Kidney (tissue), 13 donors: ENCODE measurements at regions not wholly inside any gene's neighbourhood (a gene's known extent, or its start where the extent isn't known, plus 50 kb on each side); places are given as distances from the start of the nearest gene placed in this dataset.
"Not testable (repeated sequence)": the region's sequence is repeated elsewhere in the genome, so short reads cannot be mapped to it uniquely, and the experiment has no call there.

Source experiments
- DNase-seq, 5 donors: peaks; one replicate each; pipeline ENCODE4 v3.0.0-alpha.2; 2013 to 2020
- FAIRE-seq: peaks from 2 replicates; lab custom pipeline; 2012; peaks lifted over from hg19 to GRCh38; lab: Jason Lieb, UNC
- H3K27ac ChIP-seq, 2 donors: one replicate each; pipeline ENCODE4 v1.7.0; 2013; ENCODE audit warnings: low read depth in 2 of 2, low read length in 2 of 2, inconsistent platforms in 1 of 2
- H3K27me3 ChIP-seq: one replicate; pipeline ENCODE4 v1.7.1; 2013; ENCODE audit warnings: low read length, inconsistent platforms; ENCODE audit not compliant: control insufficient read depth, insufficient read depth
- H3K36me3 ChIP-seq, 3 donors: one replicate each; pipeline versions ENCODE4 v1.7.0 to v1.7.1; 2013; ENCODE audit warnings: low read length in 3 of 3, control low read depth in 1 of 3, inconsistent platforms in 1 of 3; ENCODE audit not compliant: insufficient read depth in 3 of 3, control insufficient read depth in 2 of 3
- H3K4me1 ChIP-seq, 3 donors: one replicate each; pipeline versions ENCODE4 v1.7.0 to v1.7.1; 2013; ENCODE audit warnings: low read length in 3 of 3, inconsistent platforms in 1 of 3, low read depth in 1 of 3; ENCODE audit not compliant: control insufficient read depth in 2 of 3, insufficient read depth in 2 of 3
- H3K4me3 ChIP-seq, 3 donors: one replicate each; pipeline versions ENCODE4 v1.7.0 to v1.8.1; 2013; ENCODE audit warnings: low read length in 3 of 3, control low read depth in 1 of 3, inconsistent platforms in 1 of 3
- H3K9ac ChIP-seq, 3 donors: one replicate each; pipeline versions ENCODE4 v1.7.0 to v1.7.1; 2013; ENCODE audit warnings: low read length in 3 of 3, control low read depth in 1 of 3, inconsistent platforms in 1 of 3
- H3K9me3 ChIP-seq, 3 donors: one replicate each; pipeline versions ENCODE4 v1.7.0 to v1.7.1; 2013; ENCODE audit warnings: low read length in 3 of 3, control low read depth in 1 of 3, inconsistent platforms in 1 of 3; ENCODE audit not compliant: control insufficient read depth in 2 of 3, insufficient read depth in 1 of 3
- CTCF ChIP-seq: IDR thresholded peaks from 3 replicates; pipeline ENCODE4 v1.5.1; 2012; ENCODE audit warnings: mild to moderate bottlenecking, moderate library complexity, borderline replicate concordance; ENCODE audit not compliant: insufficient read depth; ENCODE audit errors: extremely low read depth
- intact Hi-C: fragments of 100-400 bp; cut with DNase I; formaldehyde crosslinking; loops from one replicate; pipeline ENCODE4 v1.11.1; 2022
- donor health status: control.
- donor health status: control.
- donor health status: control.
- donor health status: control.
- donor health status: control.
- donor health status: DM: yes; HTN: yes; CAD: no.
- donor health status: Normal renal cell carcinoma (clear cell type).

- peaks cover 0 to 10% (median 4%) of the 10 kb centered on the region in 3 donors for H3K4me1 ChIP-seq
- peak overlapping the region in 1 of 3 donors; percentile 46 for H3K4me3 ChIP-seq
- FAIRE-seq (no peak), DNase-seq (peak; percentile 81 to 91 (median 88))
- TF ChIP-seq CTCF = peak; percentile 100
- peak overlapping the region in 1 of 2 donors; percentile 14 for H3K27ac ChIP-seq
- no peaks in the 10 kb centered on the region for H3K36me3 ChIP-seq
- no peaks in the 10 kb centered on the region for H3K27me3 ChIP-seq
- peak overlapping the region in 1 of 3 donors; percentile 51 for H3K9ac ChIP-seq
- intact Hi-C loops = no loop called here
- H3K9me3 ChIP-seq = no peaks in the 10 kb centered on the region
These were observed 65.0 kb upstream of the TMEM45B start for GRCh38 chr11:129750343-129751292.

GRCh38 chr11:129751511-129751910 lies 64.1 kb upstream of the TMEM45B start:
- Histone ChIP-seq H3K4me3 (no peak overlapping the region), H3K9ac (no peak overlapping the region), H3K9me3 (no peaks in the 10 kb centered on the region), H3K27me3 (no peaks in the 10 kb centered on the region), H3K27ac (no peak overlapping the region), H3K36me3 (no peaks in the 10 kb centered on the region), H3K4me1 (peaks cover 0 to 8% (median 4%) of the 10 kb centered on the region in 3 donors)
- no peak for TF ChIP-seq CTCF
- DNase-seq (no peak), FAIRE-seq (no peak)
- intact Hi-C loops = no loop called here

GRCh38 chr11:129763569-129763968 lies 52.1 kb upstream of the TMEM45B start:
- H3K36me3 ChIP-seq, FAIRE-seq, H3K4me3 ChIP-seq, H3K9ac ChIP-seq, intact Hi-C loops, H3K27me3 ChIP-seq, DNase-seq, H3K4me1 ChIP-seq, H3K9me3 ChIP-seq, H3K27ac ChIP-seq: not testable (repeated sequence)

GRCh38 chr11:129764204-129764603 lies 51.4 kb upstream of the TMEM45B start:
- H3K4me1 ChIP-seq, intact Hi-C loops, H3K4me3 ChIP-seq, DNase-seq, H3K9me3 ChIP-seq, H3K27me3 ChIP-seq, H3K9ac ChIP-seq, H3K36me3 ChIP-seq, FAIRE-seq, H3K27ac ChIP-seq: not testable (repeated sequence)
